ENCODE measurements at regions not wholly inside any gene's neighbourhood (a gene's known extent, or its start where the extent isn't known, plus 50 kb on each side); places are given as distances from the start of the nearest gene placed in this dataset.

- H3K4me3 ChIP-seq (replicated peaks; ENCODE audit: low read depth, low read length) = no peak overlapping the region
- no peak for DNase-seq (ENCODE audit: extremely low read depth, low read depth)
- no peak for TF ChIP-seq CTCF (IDR thresholded peaks at IDR 0.05; ENCODE audit: low read depth, low read length, missing control alignments)
Observed at GRCh38 chr10:28378986-28379585, 76.2 kb upstream of the MPP7 start.

- no peak overlapping the region for H3K4me3 ChIP-seq (replicated peaks; ENCODE audit: low read depth, low read length)
- no peak for TF ChIP-seq CTCF (IDR thresholded peaks at IDR 0.05; ENCODE audit: low read depth, low read length, missing control alignments)
- DNase-seq (ENCODE audit: extremely low read depth, low read depth) = no peak
Observed at GRCh38 chr10:28381466-28381865, 78.6 kb upstream of the MPP7 start.

- H3K4me3 ChIP-seq (replicated peaks; ENCODE audit: low read depth, low read length) = no peak overlapping the region
- TF ChIP-seq CTCF (IDR thresholded peaks at IDR 0.05; ENCODE audit: low read depth, low read length, missing control alignments) = peak; percentile 94
Observed at GRCh38 chr10:28381903-28382347, 79.1 kb upstream of the MPP7 start.

GRCh38 chr10:28382525-28383269 lies 79.8 kb upstream of the MPP7 start:
- TF ChIP-seq CTCF (IDR thresholded peaks at IDR 0.05; ENCODE audit: low read depth, low read length, missing control alignments) = no peak
- DNase-seq (ENCODE audit: extremely low read depth, low read depth) = peak; percentile 95
- no peak overlapping the region for H3K4me3 ChIP-seq (replicated peaks; ENCODE audit: low read depth, low read length)

More at GRCh38 chr10:28381903-28382347, 79.1 kb upstream of the MPP7 start:
- peak; percentile 94 for DNase-seq (ENCODE audit: extremely low read depth, low read depth)

GRCh38 chr10:28384557-28384956 lies 81.7 kb upstream of the MPP7 start:
- no peak overlapping the region for H3K4me3 ChIP-seq (replicated peaks; ENCODE audit: low read depth, low read length)
- no peak for DNase-seq (ENCODE audit: extremely low read depth, low read depth)
- TF ChIP-seq CTCF (IDR thresholded peaks at IDR 0.05; ENCODE audit: low read depth, low read length, missing control alignments) = no peak

- no peak for DNase-seq (ENCODE audit: extremely low read depth, low read depth)
- no peak for TF ChIP-seq CTCF (IDR thresholded peaks at IDR 0.05; ENCODE audit: low read depth, low read length, missing control alignments)
- no peak overlapping the region for H3K4me3 ChIP-seq (replicated peaks; ENCODE audit: low read depth, low read length)
Observed at GRCh38 chr10:28385748-28386502, 83.1 kb upstream of the MPP7 start.
